Breast epithelium (tissue), 4 donors: ENCODE measurements at regions not wholly inside any gene's neighbourhood (a gene's known extent, or its start where the extent isn't known, plus 50 kb on each side); places are given as distances from the start of the nearest gene placed in this dataset.
"Not testable (repeated sequence)": the region's sequence is repeated elsewhere in the genome, so short reads cannot be mapped to it uniquely, and the experiment has no call there.

Experiments used
- DNase-seq, 2 donors: peaks; one replicate each; pipeline ENCODE4 v3.0.0-alpha.2; 2019; ENCODE audit warnings: low spot score in 2 of 2
- H3K27ac ChIP-seq, 2 donors: fragments of 200-600 bp; sonication (generic) in 1 of 2; one replicate each; pipeline ENCODE4 v1.5.1; 2016 to 2019; ENCODE audit warnings: mild to moderate bottlenecking in 1 of 2
- H3K27me3 ChIP-seq, 2 donors: fragments of 200-600 bp; sonication (generic) in 1 of 2; one replicate each; pipeline versions ENCODE4 v1.5.1 to v1.6.0; 2017 to 2019; ENCODE audit warnings: control low read depth in 1 of 2, mild to moderate bottlenecking in 1 of 2
- H3K36me3 ChIP-seq: fragments of 200-600 bp; one replicate; pipeline ENCODE4 v1.5.1; 2019
- H3K4me1 ChIP-seq, 2 donors: fragments of 200-600 bp; sonication (generic); one replicate each; pipeline ENCODE4 v1.5.1; 2016 to 2019; ENCODE audit warnings: control low read depth in 1 of 2
- H3K4me3 ChIP-seq, 3 donors: fragments of 200-600 bp; sonication (generic); 1 replicate in 2 of 3; 2 replicates in 1 of 3; pipeline ENCODE4 v1.5.1; 2016 to 2019; ENCODE audit warnings: mild to moderate bottlenecking in 3 of 3, moderate library complexity in 2 of 3
- H3K9me3 ChIP-seq, 2 donors: fragments of 200-600 bp; sonication (generic) in 1 of 2; one replicate each; pipeline ENCODE4 v1.5.1; 2016 to 2019; ENCODE audit warnings: control low read depth in 1 of 2
- CTCF ChIP-seq, 3 donors: fragments of 450-650 bp; IDR thresholded peaks; one replicate each; pipeline ENCODE4 v1.5.1; 2016 to 2017; ENCODE audit warnings: antibody characterized with exemption in 3 of 3, mild to moderate bottlenecking in 3 of 3, moderate library complexity in 3 of 3
- POLR2A ChIP-seq: fragments of 450-650 bp; IDR thresholded peaks from one replicate; pipeline ENCODE4 v1.6.1; 2016; ENCODE audit warnings: antibody characterized with exemption, mild to moderate bottlenecking, moderate library complexity
- POLR2AphosphoS5 ChIP-seq, 3 donors: sonication (generic); formaldehyde crosslinking; IDR thresholded peaks; one replicate each; pipeline ENCODE4 v1.6.1; 2017; ENCODE audit warnings: antibody characterized with exemption in 3 of 3
- intact Hi-C: fragments of 100-400 bp; cut with DNase I; formaldehyde crosslinking; loops from one replicate; pipeline ENCODE4 v1.15.1; 2023; ENCODE audit warnings: low total_unique reads

GRCh38 chr3:17820704-17821103, 78.3 kb upstream of the TBC1D5 start:
- intact Hi-C loops = no loop called here
- no peak for DNase-seq
- Histone ChIP-seq H3K4me3 (no peak overlapping the region), H3K36me3 (no peaks in the 10 kb centered on the region), H3K9me3 (no peaks in the 10 kb centered on the region), H3K27me3 (no peaks in the 10 kb centered on the region), H3K27ac (no peak overlapping the region), H3K4me1 (no peaks in the 10 kb centered on the region)
- TF ChIP-seq CTCF (IDR thresholded peaks at IDR 0.05) (no peak), POLR2A (no peak), POLR2AphosphoS5 (IDR thresholded peaks at IDR 0.05) (no peak)

- Histone ChIP-seq H3K9me3 (no peaks in the 10 kb centered on the region), H3K4me1 (no peaks in the 10 kb centered on the region), H3K36me3 (no peaks in the 10 kb centered on the region), H3K27ac (no peak overlapping the region), H3K27me3 (no peaks in the 10 kb centered on the region), H3K4me3 (no peak overlapping the region)
- intact Hi-C loops = no loop called here
- no peak for DNase-seq
- no peak for TF ChIP-seq CTCF (IDR thresholded peaks at IDR 0.05)
Measured at GRCh38 chr3:17820275-17820674, 77.8 kb upstream of the TBC1D5 start.

GRCh38 chr3:17817973-17818372, 75.5 kb upstream of the TBC1D5 start:
- H3K27ac ChIP-seq, DNase-seq, H3K9me3 ChIP-seq, intact Hi-C loops, H3K36me3 ChIP-seq, H3K4me3 ChIP-seq, H3K4me1 ChIP-seq, H3K27me3 ChIP-seq: not testable (repeated sequence)

GRCh38 chr3:17817545-17817944, 75.1 kb upstream of the TBC1D5 start:
- no peaks in the 10 kb centered on the region for H3K27me3 ChIP-seq
- H3K27ac ChIP-seq = no peak overlapping the region
- H3K4me1 ChIP-seq = no peaks in the 10 kb centered on the region
- H3K4me3 ChIP-seq = no peak overlapping the region
- no peaks in the 10 kb centered on the region for H3K9me3 ChIP-seq
- intact Hi-C loops = no loop called here
- H3K36me3 ChIP-seq = no peaks in the 10 kb centered on the region
- no peak for DNase-seq
- TF ChIP-seq POLR2AphosphoS5 (IDR thresholded peaks at IDR 0.05) = no peak
- no peak for TF ChIP-seq CTCF (IDR thresholded peaks at IDR 0.05)
- TF ChIP-seq POLR2A = no peak

GRCh38 chr3:17816839-17817238, 74.4 kb upstream of the TBC1D5 start:
- H3K27me3 ChIP-seq, H3K4me3 ChIP-seq, DNase-seq, intact Hi-C loops, H3K36me3 ChIP-seq, H3K27ac ChIP-seq, H3K9me3 ChIP-seq, H3K4me1 ChIP-seq: not testable (repeated sequence)

GRCh38 chr3:17812328-17812727, 69.9 kb upstream of the TBC1D5 start:
- intact Hi-C loops, H3K27me3 ChIP-seq, H3K4me1 ChIP-seq, H3K27ac ChIP-seq, H3K36me3 ChIP-seq, H3K4me3 ChIP-seq, DNase-seq, H3K9me3 ChIP-seq: not testable (repeated sequence)

GRCh38 chr3:17811646-17812045, 69.2 kb upstream of the TBC1D5 start:
- DNase-seq = no peak
- Histone ChIP-seq H3K27me3 (no peaks in the 10 kb centered on the region), H3K4me3 (no peak overlapping the region), H3K36me3 (no peaks in the 10 kb centered on the region), H3K27ac (no peak overlapping the region), H3K4me1 (no peaks in the 10 kb centered on the region), H3K9me3 (no peaks in the 10 kb centered on the region)
- TF ChIP-seq POLR2A = no peak
- TF ChIP-seq POLR2AphosphoS5 (IDR thresholded peaks at IDR 0.05) = no peak
- TF ChIP-seq CTCF (IDR thresholded peaks at IDR 0.05) = no peak
- intact Hi-C loops = no loop called here
